NT2/D1 (cell line): ENCODE measurements at regions not wholly inside any gene's neighbourhood (a gene's known extent, or its start where the extent isn't known, plus 50 kb on each side); places are given as distances from the start of the nearest gene placed in this dataset.

Source experiments
- YY1 ChIP-seq: IDR thresholded peaks from 2 replicates; pipeline ENCODE4 v1.6.1; 2011; ENCODE audit not compliant: insufficient read length, insufficient read depth
- ZNF274 ChIP-seq: IDR thresholded peaks from 2 replicates; pipeline ENCODE4 v1.6.1; 2011; ENCODE audit warnings: mild to moderate bottlenecking, low read depth, low read length

- TF ChIP-seq ZNF274 (no peak), YY1 (no peak)
These were observed 132.2 kb downstream of the SNX5 start for GRCh38 chr20:17836303-17836861.
